ENCODE measurements at regions not wholly inside any gene's neighbourhood (a gene's known extent, or its start where the extent isn't known, plus 50 kb on each side); places are given as distances from the start of the nearest gene placed in this dataset.

GRCh38 chr2:234231460-234231859 lies 181.0 kb downstream of the SPP2 start:
- Histone ChIP-seq H3K4me3 (ENCODE audit: low read length) (no peak overlapping the region), H2AFZ (ENCODE audit: low read depth, low read length) (no peak overlapping the region), H3F3A (ENCODE audit: insufficient read depth, low read length, poor library complexity, severe bottlenecking) (no peaks in the 10 kb centered on the region), H3K4me2 (ENCODE audit: low read length) (no peak overlapping the region), H3K79me2 (replicated peaks; ENCODE audit: insufficient read depth, low read length) (no peaks in the 10 kb centered on the region), H4K20me1 (ENCODE audit: insufficient read depth) (no peaks in the 10 kb centered on the region), H3K27ac (ENCODE audit: low read length) (no peak overlapping the region), H3K9me2 (ENCODE audit: insufficient read depth, low read length) (no peaks in the 10 kb centered on the region), H3K9ac (ENCODE audit: low read length) (no peak overlapping the region), H3K27me3 (ENCODE audit: insufficient read depth, low read depth, low read length) (no peaks in the 10 kb centered on the region), H3K9me3 (ENCODE audit: low read length) (no peaks in the 10 kb centered on the region), H3K36me3 (ENCODE audit: insufficient read depth, low read length) (no peaks in the 10 kb centered on the region)
- TF ChIP-seq RAD21 (conservative IDR thresholded peaks at IDR 0.05) (no peak), TAF1 (IDR thresholded peaks at IDR 0.05; ENCODE audit: low read depth) (no peak), REST (IDR thresholded peaks at IDR 0.05; ENCODE audit: borderline replicate concordance) (no peak)

- TF ChIP-seq SMC3 (conservative IDR thresholded peaks at IDR 0.05; ENCODE audit: poor library complexity) (no peak), TAF1 (IDR thresholded peaks at IDR 0.05; ENCODE audit: low read depth) (no peak), RAD21 (conservative IDR thresholded peaks at IDR 0.05) (no peak), EP300 (conservative IDR thresholded peaks at IDR 0.05; ENCODE audit: poor library complexity, severe bottlenecking) (no peak), EZH2 (IDR thresholded peaks at IDR 0.05; ENCODE audit: borderline replicate concordance, insufficient read depth, low read length, poor library complexity, severe bottlenecking) (no peak), CTCF (IDR thresholded peaks at IDR 0.05; ENCODE audit: poor library complexity, severe bottlenecking) (no peak), REST (IDR thresholded peaks at IDR 0.05; ENCODE audit: borderline replicate concordance) (no peak), MXI1 (conservative IDR thresholded peaks at IDR 0.05; ENCODE audit: poor library complexity, severe bottlenecking) (no peak), POLR2AphosphoS5 (IDR thresholded peaks at IDR 0.05) (no peak)
- no peak overlapping the region for H3K4me3 ChIP-seq (ENCODE audit: low read length)
Observed at GRCh38 chr2:234219046-234219310, 168.5 kb downstream of the SPP2 start.

More at GRCh38 chr2:234219046-234219310, 168.5 kb downstream of the SPP2 start:
- H3K27me3 ChIP-seq (ENCODE audit: insufficient read depth, low read depth, low read length), result no peaks in the 10 kb centered on the region
- no peak overlapping the region for H3K27ac ChIP-seq (ENCODE audit: low read length)
- no peaks in the 10 kb centered on the region for H3K36me3 ChIP-seq (ENCODE audit: insufficient read depth, low read length)
- H3K9ac ChIP-seq (ENCODE audit: low read length), result no peak overlapping the region
- H3K79me2 ChIP-seq (replicated peaks; ENCODE audit: insufficient read depth, low read length), result no peaks in the 10 kb centered on the region
- H2AFZ ChIP-seq (ENCODE audit: low read depth, low read length), result no peak overlapping the region
- H3K4me2 ChIP-seq (ENCODE audit: low read length), result no peak overlapping the region
- no peaks in the 10 kb centered on the region for H3F3A ChIP-seq (ENCODE audit: insufficient read depth, low read length, poor library complexity, severe bottlenecking)
- H4K20me1 ChIP-seq (ENCODE audit: insufficient read depth), result no peaks in the 10 kb centered on the region
- H3K9me3 ChIP-seq (ENCODE audit: low read length), result no peaks in the 10 kb centered on the region
- no peaks in the 10 kb centered on the region for H3K9me2 ChIP-seq (ENCODE audit: insufficient read depth, low read length)
